Neural cell (in vitro differentiated cells): ENCODE measurements at regions not wholly inside any gene's neighbourhood (a gene's known extent, or its start where the extent isn't known, plus 50 kb on each side); places are given as distances from the start of the nearest gene placed in this dataset.

Experiments
- CTCF ChIP-seq: fragments of 450-650 bp; IDR thresholded peaks from 2 replicates; pipeline ENCODE4 v1.5.1; 2014; ENCODE audit warnings: antibody characterized with exemption, mild to moderate bottlenecking, moderate library complexity; ENCODE audit not compliant: poor library complexity, severe bottlenecking
- POLR2AphosphoS5 ChIP-seq: IDR thresholded peaks from 2 replicates; pipeline ENCODE4 v1.6.1; 2012

DNA sequence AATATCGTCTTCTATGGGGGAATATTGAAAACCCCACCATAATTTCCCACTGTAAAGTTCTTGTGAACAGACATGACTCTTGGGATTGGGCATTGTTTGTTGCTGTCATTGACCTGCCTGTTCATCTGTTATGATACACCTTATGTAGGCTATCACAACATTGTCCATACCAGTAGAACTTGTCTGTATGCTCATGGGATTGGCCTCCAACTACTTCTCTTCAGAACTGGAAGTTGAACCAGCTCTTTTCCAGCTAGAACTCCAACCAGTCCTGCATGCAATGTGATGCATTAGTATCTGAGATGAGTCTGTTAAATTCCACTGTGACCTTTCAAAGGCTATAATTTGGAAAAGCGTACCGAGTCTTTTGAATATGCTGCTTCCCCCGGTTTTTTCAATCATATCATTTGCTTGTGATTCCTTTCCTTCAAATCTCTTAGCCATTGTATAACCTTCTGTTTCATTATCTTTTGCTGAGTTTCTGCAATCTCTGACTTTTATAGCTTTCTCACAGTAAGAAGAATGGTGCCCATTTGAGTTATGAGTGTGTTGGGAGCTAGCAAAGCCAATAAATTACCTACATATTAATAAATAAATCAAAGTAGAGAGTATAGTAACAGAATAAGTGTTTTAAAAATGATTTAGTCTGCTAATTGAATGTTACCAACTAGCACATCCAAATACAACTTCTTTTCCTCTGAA lies 101.9 kb downstream of the PLK2 start:
- TF ChIP-seq POLR2AphosphoS5 (no peak), CTCF (no peak)
